Activated naive CD4-positive, alpha-beta T cell treated with anti-CD3 and anti-CD28 coated beads, Interleukin-2, amount 10 ng/mL, durations not matched to agents 7 days and 5 days (primary cell): ENCODE measurements at regions not wholly inside any gene's neighbourhood (a gene's known extent, or its start where the extent isn't known, plus 50 kb on each side); places are given as distances from the start of the nearest gene placed in this dataset.
"Not testable (repeated sequence)": the region's sequence is repeated elsewhere in the genome, so short reads cannot be mapped to it uniquely, and the experiment has no call there.

Experiments used
- CTCF ChIA-PET: fragments of 350-600 bp; sonication (Branson Sonifier 250); formaldehyde crosslinking; loops from one replicate; lab custom pipeline; 2021; ENCODE audit warnings: antibody characterized with exemption; lab: Charles Lee
- DNase-seq: peaks from one replicate; pipeline ENCODE4 v3.0.0-alpha.2; 2020
- H3K27ac Mint-ChIP-seq: one replicate; pipeline ENCODE4 v1.8.0; 2021; ENCODE audit warnings: mild to moderate bottlenecking, moderate library complexity, mixed read lengths
- H3K27me3 Mint-ChIP-seq: one replicate; pipeline ENCODE4 v1.8.0; 2021; ENCODE audit warnings: mild to moderate bottlenecking, mixed read lengths
- H3K36me3 Mint-ChIP-seq: one replicate; pipeline ENCODE4 v1.8.0; 2021; ENCODE audit warnings: mixed read lengths
- H3K4me1 Mint-ChIP-seq: one replicate; pipeline ENCODE4 v1.8.0; 2021; ENCODE audit warnings: mixed read lengths
- H3K4me3 Mint-ChIP-seq: one replicate; pipeline ENCODE4 v1.8.0; 2021; ENCODE audit warnings: mild to moderate bottlenecking, moderate library complexity, mixed read lengths
- H3K9me3 Mint-ChIP-seq: one replicate; pipeline ENCODE4 v1.8.0; 2021; ENCODE audit warnings: mixed read lengths

- H3K4me1 Mint-ChIP-seq, result no peaks in the 10 kb centered on the region
- peaks cover 2% of the 10 kb centered on the region for H3K9me3 Mint-ChIP-seq
- H3K36me3 Mint-ChIP-seq, result no peaks in the 10 kb centered on the region
- no peaks in the 10 kb centered on the region for H3K27me3 Mint-ChIP-seq
- no peak overlapping the region for H3K4me3 Mint-ChIP-seq
- CTCF ChIA-PET, result no interaction called here
- H3K27ac Mint-ChIP-seq, result no peak overlapping the region
- DNase-seq, result no peak
Observed at GRCh38 chr12:97659117-97659880, 196.7 kb downstream of the RMST start.

GRCh38 chr12:97666263-97666662 lies 203.7 kb downstream of the RMST start:
- no peaks in the 10 kb centered on the region for H3K36me3 Mint-ChIP-seq
- no peak overlapping the region for H3K27ac Mint-ChIP-seq
- no peak for DNase-seq
- no peaks in the 10 kb centered on the region for H3K27me3 Mint-ChIP-seq
- H3K4me3 Mint-ChIP-seq, result no peak overlapping the region
- H3K9me3 Mint-ChIP-seq, result peaks cover 5% of the 10 kb centered on the region
- no peaks in the 10 kb centered on the region for H3K4me1 Mint-ChIP-seq
- CTCF ChIA-PET, result no interaction called here

- no peak for DNase-seq
- CTCF ChIA-PET, result no interaction called here
- H3K27ac Mint-ChIP-seq, result no peak overlapping the region
- no peaks in the 10 kb centered on the region for H3K27me3 Mint-ChIP-seq
- no peak overlapping the region for H3K4me3 Mint-ChIP-seq
- no peaks in the 10 kb centered on the region for H3K36me3 Mint-ChIP-seq
- H3K4me1 Mint-ChIP-seq, result no peaks in the 10 kb centered on the region
- H3K9me3 Mint-ChIP-seq, result peaks cover 18% of the 10 kb centered on the region
Observed at GRCh38 chr12:97672870-97673269, 210.3 kb downstream of the RMST start.

- DNase-seq, result no peak
- CTCF ChIA-PET, result no interaction called here
- H3K27me3 Mint-ChIP-seq, result no peaks in the 10 kb centered on the region
- no peaks in the 10 kb centered on the region for H3K36me3 Mint-ChIP-seq
- H3K9me3 Mint-ChIP-seq, result peaks cover 6% of the 10 kb centered on the region
- H3K4me3 Mint-ChIP-seq, result no peak overlapping the region
- no peak overlapping the region for H3K27ac Mint-ChIP-seq
- H3K4me1 Mint-ChIP-seq, result no peaks in the 10 kb centered on the region
Observed at GRCh38 chr12:97680751-97681150, 218.1 kb downstream of the RMST start.

- Mint-ChIP-seq H3K4me3 (no peak overlapping the region), H3K4me1 (no peaks in the 10 kb centered on the region), H3K27ac (no peak overlapping the region), H3K9me3 (peaks cover 4% of the 10 kb centered on the region), H3K36me3 (no peaks in the 10 kb centered on the region), H3K27me3 (no peaks in the 10 kb centered on the region)
- CTCF ChIA-PET, result no interaction called here
- DNase-seq, result no peak
Observed at GRCh38 chr12:97681612-97682504, 219.3 kb downstream of the RMST start.

DNA sequence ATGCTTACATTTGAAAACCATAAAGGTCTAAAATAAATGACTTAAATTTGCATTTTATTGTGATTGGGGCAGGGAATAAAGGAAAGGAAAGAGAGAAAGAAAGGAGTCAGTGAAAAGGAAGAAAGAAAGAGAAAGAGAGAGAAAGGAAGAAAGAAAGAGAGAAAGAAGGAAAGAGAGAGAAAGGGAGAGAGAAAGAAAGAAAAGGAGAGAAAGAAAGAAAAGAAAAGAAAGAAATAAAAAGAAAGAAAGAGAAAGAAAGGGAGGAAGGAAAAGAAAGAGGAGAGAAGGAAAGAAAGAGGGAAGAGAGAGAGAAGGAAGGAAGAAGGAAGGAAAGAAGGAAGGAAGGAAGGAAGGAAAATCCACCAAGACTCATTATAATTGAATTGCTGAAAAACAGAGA lies 222.8 kb downstream of the RMST start:
- H3K4me1 Mint-ChIP-seq, result no peaks in the 10 kb centered on the region
- no peak for DNase-seq
- no peaks in the 10 kb centered on the region for H3K36me3 Mint-ChIP-seq
- peaks cover 2% of the 10 kb centered on the region for H3K9me3 Mint-ChIP-seq
- H3K27me3 Mint-ChIP-seq, result no peaks in the 10 kb centered on the region
- H3K4me3 Mint-ChIP-seq, result no peak overlapping the region
- CTCF ChIA-PET, result no interaction called here
- no peak overlapping the region for H3K27ac Mint-ChIP-seq

GRCh38 chr12:97701901-97702300 lies 239.3 kb downstream of the RMST start:
- CTCF ChIA-PET, result no interaction called here
- no peak for DNase-seq
- Mint-ChIP-seq H3K27me3 (no peaks in the 10 kb centered on the region), H3K4me1 (no peaks in the 10 kb centered on the region), H3K4me3 (no peak overlapping the region), H3K9me3 (peaks cover 12% of the 10 kb centered on the region), H3K27ac (no peak overlapping the region), H3K36me3 (no peaks in the 10 kb centered on the region)

DNA sequence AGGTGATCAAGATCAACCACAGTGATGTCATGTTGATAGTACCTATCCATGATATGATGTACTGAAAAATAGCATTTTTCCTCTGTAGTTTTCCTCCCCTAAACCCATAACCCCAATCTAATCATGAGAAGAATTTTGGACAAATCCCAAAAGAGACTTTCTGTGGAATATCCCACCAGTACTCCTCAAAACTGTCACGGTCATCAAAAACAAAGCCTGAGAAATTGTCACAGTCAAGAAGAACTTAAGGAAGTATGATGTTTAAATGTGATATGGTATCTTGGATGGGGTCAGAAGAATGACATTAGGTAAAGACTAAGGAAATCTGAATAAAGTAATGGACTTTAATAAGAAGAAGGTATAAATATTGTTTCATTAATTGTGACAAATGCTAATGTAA lies 248.8 kb downstream of the RMST start:
- H3K9me3 Mint-ChIP-seq, result peaks cover 3% of the 10 kb centered on the region
- no peaks in the 10 kb centered on the region for H3K27me3 Mint-ChIP-seq
- no peak overlapping the region for H3K4me3 Mint-ChIP-seq
- no peak overlapping the region for H3K27ac Mint-ChIP-seq
- no peaks in the 10 kb centered on the region for H3K4me1 Mint-ChIP-seq
- CTCF ChIA-PET, result no interaction called here
- no peak for DNase-seq
- H3K36me3 Mint-ChIP-seq, result no peaks in the 10 kb centered on the region

GRCh38 chr12:97713270-97713669 lies 250.7 kb downstream of the RMST start:
- CTCF ChIA-PET, result no interaction called here
- no peak for DNase-seq
- no peak overlapping the region for H3K27ac Mint-ChIP-seq
- H3K27me3 Mint-ChIP-seq, result no peaks in the 10 kb centered on the region
- no peaks in the 10 kb centered on the region for H3K36me3 Mint-ChIP-seq
- no peaks in the 10 kb centered on the region for H3K4me1 Mint-ChIP-seq
- no peak overlapping the region for H3K4me3 Mint-ChIP-seq
- peaks cover 3% of the 10 kb centered on the region for H3K9me3 Mint-ChIP-seq

GRCh38 chr12:97714107-97714563 lies 251.5 kb downstream of the RMST start:
- no peak for DNase-seq
- H3K27me3 Mint-ChIP-seq, result no peaks in the 10 kb centered on the region
- peaks cover 3% of the 10 kb centered on the region for H3K9me3 Mint-ChIP-seq
- H3K27ac Mint-ChIP-seq, result no peak overlapping the region
- no peaks in the 10 kb centered on the region for H3K36me3 Mint-ChIP-seq
- no peaks in the 10 kb centered on the region for H3K4me1 Mint-ChIP-seq
- CTCF ChIA-PET, result no interaction called here
- no peak overlapping the region for H3K4me3 Mint-ChIP-seq

DNA sequence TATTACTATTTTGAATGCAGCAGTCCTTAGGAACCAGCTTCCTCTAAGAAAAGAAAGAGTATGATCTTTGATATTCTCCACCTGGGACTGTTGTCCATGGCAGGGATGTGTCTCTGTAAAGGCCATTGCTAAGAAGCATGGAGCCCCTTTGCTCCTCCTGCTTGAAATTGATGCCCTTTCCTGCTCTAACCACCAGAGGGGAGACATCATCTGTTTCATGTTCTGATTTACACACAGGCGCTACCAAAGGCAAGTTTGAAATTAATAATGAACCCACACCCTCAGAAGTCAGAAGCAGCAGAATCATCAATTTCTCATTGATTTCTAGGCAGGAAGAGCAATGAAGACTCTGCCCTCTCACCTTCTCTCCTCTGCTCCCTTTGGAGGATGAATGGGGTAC lies 253.8 kb downstream of the RMST start:
- Mint-ChIP-seq H3K27ac (no peak overlapping the region), H3K9me3 (peaks cover 9% of the 10 kb centered on the region), H3K27me3 (no peaks in the 10 kb centered on the region), H3K4me3 (no peak overlapping the region), H3K4me1 (no peaks in the 10 kb centered on the region), H3K36me3 (no peaks in the 10 kb centered on the region)
- DNase-seq, result no peak
- CTCF ChIA-PET, result no interaction called here

DNA sequence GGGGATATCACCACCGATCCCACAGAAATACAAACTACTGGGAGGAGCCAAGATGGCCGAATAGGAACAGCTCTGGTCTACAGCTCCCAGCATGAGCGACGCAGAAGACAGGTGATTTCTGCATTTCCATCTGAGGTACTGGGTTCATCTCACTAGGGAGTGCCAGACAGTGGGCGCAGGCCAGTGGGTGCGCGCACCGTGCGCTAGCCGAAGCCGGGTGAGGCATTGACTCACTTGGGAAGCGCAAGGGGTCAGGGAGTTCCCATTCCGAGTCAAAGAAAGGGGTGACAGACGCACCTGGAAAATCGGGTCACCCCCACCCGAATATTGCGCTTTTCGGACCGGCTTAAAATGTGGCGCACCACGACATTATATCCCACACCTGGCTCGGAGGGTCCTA lies 261.2 kb downstream of the RMST start:
- H3K27me3 Mint-ChIP-seq, H3K4me3 Mint-ChIP-seq, DNase-seq, H3K36me3 Mint-ChIP-seq, H3K27ac Mint-ChIP-seq, H3K4me1 Mint-ChIP-seq, CTCF ChIA-PET: not testable (repeated sequence)
- H3K9me3 Mint-ChIP-seq, result peaks cover 20% of the 10 kb centered on the region

DNA sequence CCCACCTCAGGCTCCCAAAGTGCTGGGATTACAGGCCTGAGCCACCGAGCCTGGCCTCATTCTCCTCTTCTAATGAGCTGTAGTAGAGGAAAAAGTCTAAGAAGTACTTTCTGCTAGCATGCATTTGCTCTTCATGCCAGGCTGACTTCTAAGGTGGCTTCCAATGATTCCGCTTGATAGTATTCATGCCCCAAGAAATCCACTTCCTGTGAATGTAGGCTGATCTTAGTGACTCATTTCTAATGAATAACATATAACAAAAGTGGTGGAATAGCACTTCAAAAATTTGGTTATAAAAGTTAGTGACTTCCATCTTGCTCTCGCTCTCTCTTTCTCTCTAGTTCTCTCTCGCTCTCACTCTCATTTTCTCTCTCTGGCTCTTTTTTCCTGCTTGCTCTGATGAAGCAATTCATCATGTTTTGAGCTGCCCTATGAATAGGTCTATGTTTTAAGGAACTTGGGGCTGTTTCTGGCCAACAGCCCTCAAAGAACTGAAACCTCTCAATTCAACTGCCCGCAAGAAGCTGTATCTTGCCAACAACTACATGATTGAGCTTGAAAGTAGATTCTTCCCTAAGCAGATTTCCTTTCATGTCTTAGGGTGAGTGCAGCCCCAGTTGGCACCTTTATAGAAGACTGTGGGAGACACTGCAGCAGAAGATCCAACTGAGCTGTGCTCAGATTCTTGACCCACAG lies 282.9 kb downstream of the RMST start:
- H3K9me3 Mint-ChIP-seq, result no peaks in the 10 kb centered on the region
- no peak overlapping the region for H3K27ac Mint-ChIP-seq
- H3K4me1 Mint-ChIP-seq, result no peaks in the 10 kb centered on the region
- no peak for DNase-seq
- H3K27me3 Mint-ChIP-seq, result no peaks in the 10 kb centered on the region
- H3K36me3 Mint-ChIP-seq, result no peaks in the 10 kb centered on the region
- no peak overlapping the region for H3K4me3 Mint-ChIP-seq
- CTCF ChIA-PET, result no interaction called here

- CTCF ChIA-PET, result no interaction called here
- Mint-ChIP-seq H3K4me3 (no peak overlapping the region), H3K27me3 (no peaks in the 10 kb centered on the region), H3K4me1 (no peaks in the 10 kb centered on the region), H3K27ac (no peak overlapping the region), H3K9me3 (peaks cover 2% of the 10 kb centered on the region), H3K36me3 (no peaks in the 10 kb centered on the region)
- DNase-seq, result no peak
Observed at GRCh38 chr12:97748298-97748697, 285.7 kb downstream of the RMST start.
